ENCODE measurements at regions not wholly inside any gene's neighbourhood (a gene's known extent, or its start where the extent isn't known, plus 50 kb on each side); places are given as distances from the start of the nearest gene placed in this dataset.

- no peak overlapping the region for H3K27ac ChIP-seq
- intact Hi-C loops (cut with DNase I; ENCODE audit: low total_unique reads) = no loop called here
These were observed 73.8 kb downstream of the RBFOX3 start for GRCh38 chr17:79537061-79537460.

GRCh38 chr17:79536212-79536840 is 74.5 kb downstream of the RBFOX3 start:
- no peak overlapping the region for H3K27ac ChIP-seq
- intact Hi-C loops (cut with DNase I; ENCODE audit: low total_unique reads) = no loop called here
- peaks cover 0 to 12% (median 0%) of the 10 kb centered on the region in 6 donors for H3K4me1 ChIP-seq
- peaks cover 0 to 75% (median 14%) of the 10 kb centered on the region in 7 donors for H3K27me3 ChIP-seq (replicated peaks in 1 of 7)
- 86 to 96% (median 90%) methylated on average over 12 to 15 of the region's 15 CpGs for WGBS, 5 donors
- H3K36me3 ChIP-seq = no peaks in the 10 kb centered on the region
- H3K4me3 ChIP-seq = no peak overlapping the region
- H3K9me3 ChIP-seq = no peaks in the 10 kb centered on the region
- no peak for TF ChIP-seq CTCF (IDR thresholded peaks at IDR 0.05 in 8 of 11, conservative IDR thresholded peaks at IDR 0.05 in 3 of 11)
- no peak for TF ChIP-seq POLR2AphosphoS5 (IDR thresholded peaks at IDR 0.05)
- TF ChIP-seq POLR2A (IDR thresholded peaks at IDR 0.05) = no peak
- peak; percentile 37 for DNase-seq

More at GRCh38 chr17:79537061-79537460, 73.8 kb downstream of the RBFOX3 start:
- Histone ChIP-seq H3K36me3 (no peaks in the 10 kb centered on the region), H3K4me3 (no peak overlapping the region), H3K27me3 (replicated peaks in 1 of 7) (peaks cover 0 to 74% (median 12%) of the 10 kb centered on the region in 7 donors), H3K4me1 (peaks cover 0 to 12% (median 0%) of the 10 kb centered on the region in 6 donors), H3K9me3 (no peaks in the 10 kb centered on the region)
- peak; percentile 23 for DNase-seq
- 85 to 93% (median 87%) methylated on average over 7 of the region's 7 CpGs for WGBS, 5 donors
- TF ChIP-seq POLR2AphosphoS5 (IDR thresholded peaks at IDR 0.05) = no peak

GRCh38 chr17:79535728-79536025 is 75.2 kb downstream of the RBFOX3 start:
- no peak for DNase-seq
- Histone ChIP-seq H3K9me3 (no peaks in the 10 kb centered on the region), H3K4me1 (peaks cover 0 to 12% (median 0%) of the 10 kb centered on the region in 6 donors), H3K36me3 (no peaks in the 10 kb centered on the region), H3K27me3 (replicated peaks in 1 of 7) (peaks cover 0 to 78% (median 14%) of the 10 kb centered on the region in 7 donors), H3K27ac (no peak overlapping the region), H3K4me3 (no peak overlapping the region)
- WGBS, 5 donors = 76 to 88% (median 83%) methylated on average over 4 to 5 of the region's 5 CpGs
- TF ChIP-seq POLR2A (IDR thresholded peaks at IDR 0.05) (no peak), CTCF (IDR thresholded peaks at IDR 0.05 in 8 of 11, conservative IDR thresholded peaks at IDR 0.05 in 3 of 11) (no peak)
- intact Hi-C loops (cut with DNase I; ENCODE audit: low total_unique reads) = no loop called here

GRCh38 chr17:79534851-79535727 is 75.8 kb downstream of the RBFOX3 start:
- Histone ChIP-seq H3K4me1 (peaks cover 0 to 6% (median 0%) of the 10 kb centered on the region in 6 donors), H3K4me3 (no peak overlapping the region), H3K9me3 (no peaks in the 10 kb centered on the region), H3K36me3 (no peaks in the 10 kb centered on the region), H3K27ac (no peak overlapping the region), H3K27me3 (replicated peaks in 1 of 7) (peaks cover 0 to 79% (median 14%) of the 10 kb centered on the region in 7 donors)
- TF ChIP-seq CTCF (IDR thresholded peaks at IDR 0.05 in 8 of 11, conservative IDR thresholded peaks at IDR 0.05 in 3 of 11) = no peak
- TF ChIP-seq POLR2A (IDR thresholded peaks at IDR 0.05) = no peak
- TF ChIP-seq POLR2AphosphoS5 (IDR thresholded peaks at IDR 0.05) = no peak
- intact Hi-C loops (cut with DNase I; ENCODE audit: low total_unique reads) = no loop called here
- peak; percentile 66 for DNase-seq
- 74 to 83% (median 76%) methylated on average over 17 to 23 of the region's 23 CpGs for WGBS, 5 donors
